ENCODE measurements at regions not wholly inside any gene's neighbourhood (a gene's known extent, or its start where the extent isn't known, plus 50 kb on each side); places are given as distances from the start of the nearest gene placed in this dataset.

- DNase-seq (ENCODE audit: low spot score), result no peak
Observed at GRCh38 chr11:109165035-109165434, 257.0 kb upstream of the C11orf87 start.

DNA sequence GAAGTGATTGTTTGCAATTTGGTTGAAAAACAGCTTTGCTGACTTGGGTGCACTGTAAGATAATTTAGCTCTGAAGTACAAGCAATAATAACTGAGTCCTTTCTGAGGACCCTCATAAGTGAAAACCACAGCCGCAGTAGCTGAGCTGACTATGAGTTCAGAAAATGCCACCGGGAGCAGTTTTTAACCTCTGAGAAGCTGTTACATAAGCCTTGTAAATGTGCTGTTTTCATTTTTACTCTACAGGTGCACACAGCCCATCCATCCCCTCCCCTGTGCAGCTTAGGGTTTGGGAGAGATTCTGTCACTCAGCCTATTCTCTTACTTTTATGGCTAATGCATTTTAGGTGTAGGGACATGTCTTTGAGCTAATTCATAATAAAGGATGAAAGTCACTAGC is 255.5 kb upstream of the C11orf87 start:
- no peak for DNase-seq (ENCODE audit: low spot score)

DNA sequence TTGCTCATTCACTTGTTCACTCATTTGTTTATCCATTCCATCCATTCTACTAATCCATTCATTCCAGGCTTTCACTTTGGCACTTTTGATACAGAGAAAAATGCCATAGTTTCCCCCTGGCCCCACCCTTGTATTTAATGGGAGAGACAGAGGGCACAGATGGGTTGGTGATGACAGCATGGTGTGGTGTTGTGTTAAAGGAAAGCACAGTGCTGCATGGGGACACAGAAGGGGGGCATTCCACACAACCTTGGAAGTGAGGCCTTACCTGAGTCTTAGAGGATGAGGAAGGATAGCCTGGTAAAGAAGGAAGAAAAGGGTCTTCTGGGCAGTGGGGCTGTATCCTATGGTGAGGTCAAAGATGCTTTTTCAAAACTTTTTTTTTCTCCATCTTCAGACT is 248.5 kb upstream of the C11orf87 start:
- DNase-seq (ENCODE audit: low spot score), result no peak

DNA sequence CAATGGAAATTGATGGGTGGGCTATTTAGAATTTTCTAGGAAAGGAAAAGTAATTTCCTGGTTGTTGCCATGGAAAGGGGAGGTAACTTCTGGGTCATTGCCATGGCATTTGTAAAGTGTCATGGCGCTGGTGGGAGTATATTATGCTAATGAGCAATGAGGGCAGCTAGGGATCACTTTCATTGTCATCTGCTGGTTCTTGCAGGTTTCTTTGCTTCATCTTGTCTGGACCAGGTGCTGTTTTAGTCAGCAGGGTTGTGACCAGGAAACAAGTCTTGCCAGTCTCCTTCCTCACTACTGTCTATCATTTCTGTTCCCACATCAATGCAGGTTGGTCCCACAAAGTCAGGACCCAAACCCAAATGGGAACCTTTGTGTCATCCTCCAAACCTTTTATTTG is 237.6 kb upstream of the C11orf87 start:
- no peak for DNase-seq (ENCODE audit: low spot score)

DNA sequence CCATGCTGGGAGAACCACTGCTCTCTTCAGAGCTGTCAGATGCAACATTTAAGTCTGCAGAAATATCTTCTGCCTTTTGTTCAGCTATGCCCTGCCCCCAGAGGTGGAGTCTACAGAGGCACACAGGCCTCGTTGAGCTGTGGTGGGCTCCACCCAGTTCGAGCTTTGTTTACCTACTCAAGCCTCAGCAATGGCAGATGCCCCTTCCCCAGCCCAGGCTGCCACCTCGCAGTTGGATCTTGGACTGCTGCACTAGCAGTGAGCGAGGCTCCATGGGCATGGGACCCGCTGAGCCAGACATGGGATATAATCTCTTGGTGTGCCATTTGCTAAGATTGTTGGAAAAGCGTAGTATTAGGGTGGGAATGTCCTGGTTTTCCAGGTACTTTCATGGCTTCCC is 229.1 kb upstream of the C11orf87 start:
- no peak for DNase-seq (ENCODE audit: low spot score)

GRCh38 chr11:109193880-109194279 is 228.1 kb upstream of the C11orf87 start:
- DNase-seq (ENCODE audit: low spot score), result no peak

- no peak for DNase-seq (ENCODE audit: low spot score)
Observed at GRCh38 chr11:109196016-109196415, 226.0 kb upstream of the C11orf87 start.

- no peak for DNase-seq (ENCODE audit: low spot score)
Observed at GRCh38 chr11:109197656-109198055, 224.3 kb upstream of the C11orf87 start.

- DNase-seq (ENCODE audit: low spot score), result peak; percentile 19
Observed at GRCh38 chr11:109203176-109203575, 218.8 kb upstream of the C11orf87 start.

DNA sequence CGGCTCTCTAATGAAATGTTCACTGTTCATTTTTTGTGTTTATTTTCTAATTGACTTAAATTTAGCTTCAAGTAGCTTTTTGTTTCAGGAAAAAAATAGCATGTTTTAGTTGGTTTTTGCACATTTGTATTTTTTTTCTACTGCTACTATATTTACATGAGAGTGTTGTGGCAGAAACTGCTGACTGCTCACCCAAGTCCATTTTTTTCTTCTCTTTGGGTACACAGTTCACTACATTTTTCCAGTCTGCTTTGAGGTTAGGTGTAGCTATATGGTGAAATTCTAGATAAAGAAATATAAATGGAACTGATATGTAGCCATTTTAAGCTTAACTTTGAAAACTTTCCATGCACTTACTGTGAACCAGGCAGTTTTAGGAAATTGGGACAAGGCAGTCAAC is 216.7 kb upstream of the C11orf87 start:
- DNase-seq (ENCODE audit: low spot score), result no peak

- peak; percentile 9 for DNase-seq (ENCODE audit: low spot score)
Observed at GRCh38 chr11:109208121-109208520, 213.9 kb upstream of the C11orf87 start.

DNA sequence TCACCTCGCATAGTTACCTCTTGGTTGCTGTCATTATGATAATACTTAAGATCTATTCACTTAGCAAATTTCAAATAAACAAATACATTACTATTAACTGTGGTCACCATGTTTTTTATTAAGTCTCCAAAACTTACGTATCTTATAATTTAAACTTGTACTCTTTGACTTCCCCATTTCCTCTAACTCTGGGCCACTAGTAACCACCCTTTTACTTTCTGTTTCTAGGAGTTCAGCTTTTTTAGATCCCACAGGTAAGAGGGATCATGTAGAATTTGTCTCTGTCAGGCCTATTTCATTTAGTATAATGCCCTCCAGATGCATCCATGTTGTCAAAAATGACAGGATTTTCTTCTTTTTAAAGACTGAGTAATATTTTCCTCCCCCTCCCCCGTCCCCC is 212.4 kb upstream of the C11orf87 start:
- no peak for DNase-seq (ENCODE audit: low spot score)

DNA sequence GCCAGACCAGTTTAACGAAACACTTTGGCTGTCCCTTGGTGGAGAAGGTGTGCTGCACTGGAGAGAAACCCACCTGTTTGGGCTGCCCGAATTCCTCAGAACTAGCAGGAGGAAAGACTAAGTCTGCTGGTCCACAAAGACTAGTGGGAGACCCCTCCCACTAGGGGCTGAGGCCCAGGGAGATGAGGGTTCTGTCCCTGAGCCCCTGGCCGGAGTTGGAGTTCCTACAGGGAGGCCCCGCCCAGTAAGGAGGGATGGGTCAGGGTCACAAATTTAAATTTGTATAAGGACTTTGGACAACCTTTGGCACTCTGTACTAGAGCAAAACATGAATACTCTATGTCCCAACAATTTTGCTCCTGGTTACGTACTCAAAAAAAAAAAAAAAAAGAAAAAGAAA is 200.8 kb upstream of the C11orf87 start:
- DNase-seq (ENCODE audit: low spot score), result no peak

- no peak for DNase-seq (ENCODE audit: low spot score)
Observed at GRCh38 chr11:109222761-109223160, 199.2 kb upstream of the C11orf87 start.

GRCh38 chr11:109223451-109223850 is 198.5 kb upstream of the C11orf87 start:
- peak; percentile 6 for DNase-seq (ENCODE audit: low spot score)

GRCh38 chr11:109229682-109230081 is 192.3 kb upstream of the C11orf87 start:
- DNase-seq (ENCODE audit: low spot score), result no peak

- no peak for DNase-seq (ENCODE audit: low spot score)
Observed at GRCh38 chr11:109236188-109236587, 185.8 kb upstream of the C11orf87 start.

DNA sequence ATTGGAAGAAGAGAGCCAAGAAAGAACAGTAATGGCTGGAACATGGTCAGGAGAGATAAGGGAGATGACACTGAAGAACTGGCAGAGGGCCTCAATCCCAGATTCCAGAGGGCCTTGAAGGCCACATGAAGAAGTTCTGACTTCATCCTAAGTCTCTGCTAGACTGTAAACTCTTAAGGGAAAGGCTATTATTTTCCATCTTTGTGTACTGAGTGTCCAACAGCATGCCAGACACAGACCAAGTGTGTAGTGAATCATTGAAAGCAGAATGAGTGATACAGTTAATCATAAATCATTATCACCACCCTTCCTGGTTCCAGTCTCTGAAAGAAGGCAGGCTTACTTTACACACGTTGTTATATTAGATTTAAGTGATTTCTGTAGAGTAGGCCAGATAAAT is 185.3 kb upstream of the C11orf87 start:
- no peak for DNase-seq (ENCODE audit: low spot score)

- DNase-seq (ENCODE audit: low spot score), result no peak
Observed at GRCh38 chr11:109237636-109238035, 184.4 kb upstream of the C11orf87 start.

DNA sequence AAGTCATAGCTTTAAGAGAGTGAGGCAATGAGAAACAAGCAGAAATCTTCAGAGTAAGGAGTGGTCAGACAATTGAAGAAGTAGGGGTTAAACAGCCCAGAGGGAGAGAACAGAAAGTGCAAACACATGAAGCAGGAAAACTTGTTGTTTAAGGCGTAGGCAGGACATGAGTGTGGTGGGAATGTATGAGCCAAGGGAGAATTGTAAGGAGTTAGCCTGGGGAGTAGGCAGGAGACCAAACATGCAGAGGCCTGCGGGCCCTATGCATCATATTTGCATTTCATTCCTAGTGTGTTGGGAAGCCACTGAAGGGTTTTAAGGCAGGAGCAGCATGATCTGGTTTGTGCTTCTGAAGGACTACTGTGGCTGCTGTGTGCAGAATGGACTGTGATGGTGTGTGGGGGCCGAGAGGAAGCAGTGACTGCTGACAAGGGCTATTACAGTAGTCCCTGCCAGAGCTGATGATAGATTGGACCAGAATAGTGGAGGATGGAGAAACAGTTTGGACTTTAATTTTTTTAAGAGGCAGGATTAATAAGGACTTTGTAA is 179.9 kb upstream of the C11orf87 start:
- DNase-seq (ENCODE audit: low spot score), result no peak

DNA sequence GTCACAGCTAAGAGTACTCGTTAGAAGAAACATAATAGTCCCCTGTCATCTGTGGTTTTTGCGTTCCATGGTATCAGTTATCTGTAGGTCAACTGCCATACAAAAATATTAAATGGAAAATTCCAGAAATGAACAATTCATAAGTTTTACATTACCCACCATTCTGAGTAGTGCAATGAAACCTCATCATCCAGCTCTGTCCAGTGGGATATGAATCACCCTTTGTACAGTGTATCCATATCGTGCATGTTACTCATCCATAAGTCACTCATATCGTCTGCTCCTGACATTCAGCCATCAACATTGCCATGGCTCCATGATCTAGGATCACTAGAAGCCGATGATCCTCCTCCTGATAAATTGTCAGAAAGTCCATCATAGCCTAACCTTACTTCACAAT is 174.9 kb upstream of the C11orf87 start:
- DNase-seq (ENCODE audit: low spot score), result no peak

DNA sequence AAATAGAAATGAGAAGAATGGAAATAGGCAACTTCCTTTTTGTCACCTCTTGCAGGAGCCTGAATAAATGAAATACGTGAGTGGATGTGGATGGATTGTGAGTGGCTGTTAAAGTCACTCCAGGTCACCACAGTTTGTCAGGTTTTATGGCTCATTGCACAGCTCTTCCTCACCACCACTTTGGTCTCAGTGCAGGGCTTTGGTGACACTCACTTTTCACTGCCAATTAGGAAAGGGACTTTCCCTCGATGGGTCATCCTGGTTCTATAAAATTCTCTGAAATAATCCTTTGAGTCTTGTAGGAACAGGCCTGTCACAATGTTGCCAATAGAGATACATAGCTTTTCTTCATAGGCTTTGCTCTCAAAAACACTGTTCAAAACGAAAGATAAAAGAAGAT is 172.4 kb upstream of the C11orf87 start:
- no peak for DNase-seq (ENCODE audit: low spot score)

DNA sequence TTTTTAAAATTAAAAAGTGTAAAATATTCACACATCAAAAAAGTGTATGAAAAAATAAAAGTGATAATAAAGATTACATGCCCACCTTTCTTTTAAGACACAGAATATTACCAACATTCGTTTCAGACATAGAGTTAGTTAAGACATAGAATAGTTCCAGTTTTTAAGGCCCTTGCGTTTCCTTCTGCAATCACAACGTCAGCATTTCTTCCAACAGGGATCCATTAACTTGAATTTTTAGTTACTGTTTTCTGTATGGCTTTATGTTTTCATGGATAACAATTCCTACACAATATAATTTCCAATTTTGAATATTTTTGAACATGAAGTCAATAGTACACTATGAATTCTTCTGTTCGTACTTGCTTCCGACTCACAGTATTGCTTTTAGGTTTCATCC is 170.8 kb upstream of the C11orf87 start:
- DNase-seq (ENCODE audit: low spot score), result no peak

DNA sequence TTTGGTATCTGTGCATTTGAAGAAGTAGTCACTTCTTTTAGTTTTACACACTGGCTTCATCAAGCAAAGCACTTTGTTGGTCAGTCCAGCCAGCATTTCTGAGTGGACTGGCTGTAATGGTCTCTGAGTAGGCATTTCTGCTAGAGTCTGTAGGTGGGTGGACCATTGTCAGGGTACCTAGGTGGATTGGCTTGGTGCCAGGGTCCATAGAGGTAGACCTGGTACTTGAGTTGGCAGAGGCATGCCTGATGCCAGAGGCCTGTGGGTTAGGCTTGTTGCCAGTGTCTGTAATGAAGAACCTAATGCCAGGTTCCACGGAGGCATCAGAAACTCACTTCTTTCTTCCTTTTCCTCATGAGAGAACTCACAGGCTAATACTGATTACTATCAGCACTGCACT is 157.9 kb upstream of the C11orf87 start:
- DNase-seq (ENCODE audit: low spot score), result no peak
